Right lobe of liver (tissue), 6 donors: ENCODE measurements at regions not wholly inside any gene's neighbourhood (a gene's known extent, or its start where the extent isn't known, plus 50 kb on each side); places are given as distances from the start of the nearest gene placed in this dataset.

Experiments used
- ATAC-seq, 4 donors: fragments of 200-7000 bp; cut with Tn5 transposase; one replicate each; pipeline ENCODE4 v1.9.1; 2020; ENCODE audit warnings: mild to moderate bottlenecking in 4 of 4, moderate library complexity in 4 of 4
- DNase-seq, 3 donors: peaks; one replicate each; pipeline ENCODE4 v3.0.0-alpha.2; 2020
- H3K27ac ChIP-seq, 3 donors: fragments of 200-600 bp; one replicate each; pipeline ENCODE4 v1.8.0; 2022
- H3K27me3 ChIP-seq, 2 donors: fragments of 200-600 bp; one replicate each; pipeline ENCODE4 v1.8.0; 2022
- H3K36me3 ChIP-seq, 4 donors: fragments of 200-600 bp; sonication (generic) in 1 of 4; one replicate each; pipeline versions ENCODE4 v1.5.1 to v1.8.0; 2017 to 2022; ENCODE audit warnings: control low read depth in 1 of 4
- H3K4me1 ChIP-seq, 4 donors: fragments of 200-600 bp; sonication (generic) in 1 of 4; one replicate each; pipeline versions ENCODE4 v1.5.1 to v1.8.0; 2017 to 2022; ENCODE audit warnings: control low read depth in 1 of 4
- H3K4me3 ChIP-seq, 3 donors: fragments of 200-600 bp; one replicate each; pipeline ENCODE4 v1.8.0; 2022
- H3K9me3 ChIP-seq, 4 donors: fragments of 200-600 bp; sonication (generic) in 1 of 4; one replicate each; pipeline versions ENCODE4 v1.5.1 to v1.8.0; 2017 to 2022; ENCODE audit warnings: control low read depth in 1 of 4
- CTCF ChIP-seq, 4 donors: fragments of 200-600 bp in 3 of 4; fragments of 450-650 bp in 1 of 4; IDR thresholded peaks; one replicate each; pipeline versions ENCODE4 v1.5.1 to v1.8.0; 2016 to 2022; ENCODE audit warnings: antibody characterized with exemption in 4 of 4, mild to moderate bottlenecking in 2 of 4
- POLR2A ChIP-seq: fragments of 450-650 bp; IDR thresholded peaks from one replicate; pipeline ENCODE4 v1.6.1; 2017; ENCODE audit warnings: antibody characterized with exemption, mild to moderate bottlenecking
- WGBS: methylation state at CpG from one replicate; pipeline ENCODE4 v1.1.6; 2018; ENCODE audit warnings: low coverage, low lambda C conversion rate; ENCODE audit not compliant: insufficient coverage; ENCODE audit errors: missing lambda C conversion rate; 5-methylcytosine and 5-hydroxymethylcytosine counted together
- intact Hi-C, 2 donors: fragments of 100-400 bp; cut with DNase I; formaldehyde crosslinking; loops; one replicate each; pipeline versions ENCODE4 v1.11.2 to v1.14.1; 2022
- donor health status: DM: no; HTN: yes; CAD: no.
- donor health status: DM: no; HTN: no; CAD: no.
- donor health status: DM: no; HTN: no; CAD: no.
- donor health status: DM: no; HTN: yes; CAD: no.
- donor health status: DM: no; HTN: yes; CAD: no.

GRCh38 chr9:7996558-7996957, 197.0 kb upstream of the DMAC1 start:
- Histone ChIP-seq H3K9me3 (no peaks in the 10 kb centered on the region), H3K36me3 (no peaks in the 10 kb centered on the region), H3K27ac (no peak overlapping the region), H3K4me3 (no peak overlapping the region), H3K4me1 (no peaks in the 10 kb centered on the region), H3K27me3 (no peaks in the 10 kb centered on the region)
- ATAC-seq (no peak), DNase-seq (no peak)
- TF ChIP-seq POLR2A: no peak
- no peak for TF ChIP-seq CTCF (IDR thresholded peaks at IDR 0.05)
- 14% methylated on average over 1 of the region's 1 CpG for WGBS
- intact Hi-C loops: loop anchor here in 1 of 2 donors (10.0 kb wide), 1 partner anchor 58 kb away; no protein-coding TSS in a partner anchor

DNA sequence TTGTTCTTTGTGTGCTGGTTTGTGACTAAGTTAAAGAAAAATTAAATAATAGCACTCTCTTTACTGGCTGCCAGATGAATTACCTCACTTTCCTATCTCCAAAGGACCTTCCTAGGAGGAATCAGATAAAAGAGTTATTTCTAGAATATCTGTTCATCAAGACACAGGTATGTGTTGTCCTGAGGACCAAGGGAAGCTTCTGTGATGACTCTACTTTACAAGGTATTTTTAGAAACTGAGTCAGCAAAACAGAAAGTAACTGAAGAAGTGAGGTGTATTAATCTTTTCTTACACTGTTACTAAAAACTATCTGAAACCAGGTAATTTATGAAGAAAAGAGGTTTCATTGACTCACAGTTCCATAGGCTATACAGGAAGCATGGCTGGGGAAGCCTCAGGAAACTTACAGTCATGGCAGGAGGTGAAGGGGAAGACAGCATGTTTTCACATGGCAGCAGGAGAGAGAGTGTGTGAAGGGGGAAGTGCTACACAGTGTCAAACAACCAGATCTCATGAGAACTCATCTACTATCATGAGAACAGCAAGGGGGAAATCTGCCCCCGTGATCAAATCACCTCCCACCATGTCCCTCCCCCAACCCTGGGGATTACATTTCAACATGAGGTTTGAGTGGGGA, 189.2 kb upstream of the DMAC1 start:
- intact Hi-C loops: no loop called here
- WGBS: 20% methylated on average over 1 of the region's 1 CpG

DNA sequence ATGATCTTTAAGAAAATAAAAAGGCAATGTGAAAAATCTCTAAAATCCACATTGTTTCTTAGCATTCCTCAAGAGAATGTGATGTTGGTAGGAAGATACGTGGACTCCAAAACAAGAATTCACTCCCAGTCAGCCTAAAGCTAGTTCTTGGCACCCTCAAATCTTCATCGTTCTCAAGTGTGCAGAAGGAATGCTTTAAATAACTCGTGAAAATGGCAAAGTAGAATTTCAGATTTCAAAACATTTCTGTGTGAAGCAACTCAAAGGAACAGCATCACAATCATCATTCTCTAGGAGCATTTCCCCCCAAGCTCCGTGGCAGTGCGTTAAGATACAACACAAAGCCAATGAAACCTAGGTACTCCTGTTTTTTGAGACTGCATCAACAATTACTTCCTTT, 185.1 kb upstream of the DMAC1 start:
- Histone ChIP-seq H3K4me1 (no peaks in the 10 kb centered on the region), H3K4me3 (no peak overlapping the region), H3K27me3 (peaks cover 0 to 4% of the 10 kb centered on the region in 2 donors), H3K9me3 (no peaks in the 10 kb centered on the region), H3K36me3 (no peaks in the 10 kb centered on the region), H3K27ac (no peak overlapping the region)
- TF ChIP-seq CTCF (IDR thresholded peaks at IDR 0.05): no peak
- TF ChIP-seq POLR2A: no peak
- intact Hi-C loops: no loop called here
- no peak for DNase-seq
- no peak for ATAC-seq
- 41% methylated on average over 5 of the region's 5 CpGs for WGBS

More for the DNA sequence above, 189.2 kb upstream of the DMAC1 start:
- TF ChIP-seq POLR2A (no peak), CTCF (IDR thresholded peaks at IDR 0.05) (no peak)
- H3K27me3 ChIP-seq: no peaks in the 10 kb centered on the region
- ATAC-seq (no peak), DNase-seq (no peak)
- no peaks in the 10 kb centered on the region for H3K9me3 ChIP-seq
- no peak overlapping the region for H3K27ac ChIP-seq
- H3K4me1 ChIP-seq: no peaks in the 10 kb centered on the region
- H3K4me3 ChIP-seq: no peak overlapping the region
- H3K36me3 ChIP-seq: no peaks in the 10 kb centered on the region

DNA sequence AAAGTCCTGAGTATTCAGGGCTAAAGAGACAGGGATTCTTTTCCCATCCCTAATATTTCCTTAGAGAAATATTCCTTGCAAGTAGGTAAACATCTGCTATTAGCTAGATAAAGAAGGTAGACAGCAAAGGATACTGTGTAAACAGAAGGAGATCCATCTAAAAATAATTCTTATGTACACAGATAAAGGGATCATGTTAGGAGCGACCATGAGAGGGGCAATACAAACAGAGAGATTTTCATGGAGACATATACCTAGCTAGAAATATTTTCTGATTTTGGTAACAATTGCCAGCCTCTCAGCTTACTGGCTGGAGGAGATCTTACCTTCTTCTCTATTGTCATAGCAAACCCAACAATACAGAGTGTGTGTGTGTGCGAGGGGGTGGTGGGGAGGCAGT, 184.6 kb upstream of the DMAC1 start:
- 32% methylated on average over 2 of the region's 2 CpGs for WGBS
- no peak for DNase-seq
- intact Hi-C loops: no loop called here

More for the DNA sequence above, 184.6 kb upstream of the DMAC1 start:
- ATAC-seq: no peak
- Histone ChIP-seq H3K27ac (no peak overlapping the region), H3K36me3 (no peaks in the 10 kb centered on the region), H3K4me1 (no peaks in the 10 kb centered on the region), H3K4me3 (no peak overlapping the region), H3K27me3 (peaks cover 0 to 4% of the 10 kb centered on the region in 2 donors), H3K9me3 (no peaks in the 10 kb centered on the region)
- TF ChIP-seq POLR2A (no peak), CTCF (IDR thresholded peaks at IDR 0.05) (no peak)
